HCT116 (cell line): ENCODE measurements at regions not wholly inside any gene's neighbourhood (a gene's known extent, or its start where the extent isn't known, plus 50 kb on each side); places are given as distances from the start of the nearest gene placed in this dataset.

Source experiments
- ATAC-seq: fragments of 200-7000 bp; cut with Tn5 transposase; 2 replicates; pipeline ENCODE4 v1.9.1; 2020; ENCODE audit warnings: mild to moderate bottlenecking, moderate library complexity
- BruUV-seq: library from RNA; stranded (reverse); fragments of 400-500 nt; replicated peaks from 2 replicates; lab custom pipeline; 2021; lab: Mats Ljungman, UMichigan
- CTCF ChIA-PET: fragments of 300-600 bp; sonication (Branson Sonifier 250); formaldehyde crosslinking; loops from one replicate; lab custom pipeline; 2021; ENCODE audit warnings: antibody characterized with exemption; lab: Charles Lee
- POLR2A ChIA-PET: fragments of 300-600, 350-600 bp; sonication (Branson Sonifier 250); formaldehyde crosslinking; loops from one replicate; lab custom pipeline; 2021; ENCODE audit warnings: antibody characterized with exemption; lab: Charles Lee
- RAD21 ChIA-PET, 2 experiments: fragments of 300-600 bp; sonication (Branson Sonifier 250); formaldehyde crosslinking; loops; one replicate each; lab custom pipeline; 2023; ENCODE audit warnings: low total read pairs in 2 of 2; ENCODE audit not compliant: uncharacterized antibody in 2 of 2, unreplicated experiment in 2 of 2, low non-redundant PET in 1 of 2; lab: Charles Lee
- DNase-seq: peaks from one replicate; pipeline ENCODE4 v3.0.0-alpha.2; 2010; ENCODE audit warnings: low read depth, low spot score
- H2AFZ ChIP-seq: fragments of 200-600 bp; shearing (Covaris generic), sonication (generic); 2 replicates; pipeline ENCODE4 v1.6.1; 2017; ENCODE audit warnings: low read depth, mixed run types, mixed read lengths, antibody characterized with exemption, low read length; ENCODE audit not compliant: poor library complexity, severe bottlenecking
- H3K27ac ChIP-seq: 2 replicates; pipeline ENCODE4 v1.5.1; 2012; ENCODE audit warnings: low read depth, low read length
- H3K27me3 ChIP-seq: fragments of 200-600 bp; sonication (generic); 2 replicates; pipeline ENCODE4 v1.6.1; 2016; ENCODE audit warnings: mixed run types, low read length, mixed read lengths; ENCODE audit not compliant: insufficient read depth
- H3K36me3 ChIP-seq, 2 experiments: fragments of 200-500 bp in 1 of 2; fragments of 200-600 bp in 1 of 2; sonication (Bioruptor generic) in 1 of 2; sonication (generic) in 1 of 2; 2 replicates each; pipeline versions ENCODE4 v1.5.1 to v1.6.1; 2014 to 2016; ENCODE audit warnings: low read length in 2 of 2, inconsistent platforms in 1 of 2, mixed read lengths in 1 of 2, mixed run types in 1 of 2; ENCODE audit not compliant: insufficient read depth in 2 of 2, control insufficient read depth in 1 of 2
- H3K4me1 ChIP-seq, 2 experiments: fragments of 200-600 bp in 1 of 2; sonication (generic) in 1 of 2; 2 replicates each; pipeline versions ENCODE4 v1.5.1 to v1.6.1; 2012 to 2017; ENCODE audit warnings: low read length in 2 of 2, inconsistent platforms in 1 of 2, mild to moderate bottlenecking in 1 of 2, mixed read lengths in 1 of 2, mixed run types in 1 of 2, moderate library complexity in 1 of 2; ENCODE audit not compliant: insufficient read depth in 2 of 2, control insufficient read depth in 1 of 2
- H3K4me2 ChIP-seq: fragments of 200-600 bp; sonication (generic); 2 replicates; pipeline ENCODE4 v1.6.1; 2017; ENCODE audit warnings: mixed run types, low read length, mixed read lengths
- H3K4me3 ChIP-seq, 2 experiments: fragments of 200-600 bp in 1 of 2; sonication (generic) in 1 of 2; replicated peaks in 1 of 2; 2 replicates each; pipeline ENCODE4 v1.5.1; 2011 to 2016; ENCODE audit warnings: low read length in 2 of 2, control low read depth in 1 of 2, low read depth in 1 of 2, mild to moderate bottlenecking in 1 of 2, mixed read lengths in 1 of 2, mixed run types in 1 of 2
- H3K79me2 ChIP-seq: fragments of 200-600 bp; sonication (generic); 2 replicates; pipeline ENCODE4 v1.6.1; 2017; ENCODE audit warnings: mild to moderate bottlenecking, mixed run types, low read length, moderate library complexity, mixed read lengths; ENCODE audit not compliant: insufficient read depth
- H3K9ac ChIP-seq: fragments of 200-600 bp; sonication (generic); 2 replicates; pipeline ENCODE4 v1.6.1; 2016; ENCODE audit warnings: low read length, mixed read lengths
- H3K9me2 ChIP-seq: fragments of 200-600 bp; sonication (generic), shearing (Covaris generic); 2 replicates; pipeline ENCODE4 v1.6.1; 2017; ENCODE audit warnings: mixed run types, mild to moderate bottlenecking, moderate library complexity; ENCODE audit not compliant: insufficient read depth
- H3K9me3 ChIP-seq, 2 experiments: fragments of 200-500 bp in 1 of 2; fragments of 200-600 bp in 1 of 2; sonication (Bioruptor generic) in 1 of 2; sonication (generic) in 1 of 2; 2 replicates each; pipeline ENCODE4 v1.6.1; 2014 to 2017; ENCODE audit warnings: low read length in 2 of 2, mixed read lengths in 2 of 2, inconsistent platforms in 1 of 2, low read depth in 1 of 2, mild to moderate bottlenecking in 1 of 2, mixed run types in 1 of 2, moderate library complexity in 1 of 2; ENCODE audit not compliant: control insufficient read depth in 1 of 2, insufficient read depth in 1 of 2
- H4K20me1 ChIP-seq: fragments of 200-600 bp; sonication (generic), shearing (Covaris generic); 2 replicates; pipeline ENCODE4 v1.6.1; 2017; ENCODE audit warnings: mixed run types, mild to moderate bottlenecking, moderate library complexity; ENCODE audit not compliant: insufficient read depth
- ATF3 ChIP-seq: IDR thresholded peaks from 2 replicates; pipeline ENCODE4 v1.6.1; 2012
- CEBPB ChIP-seq: IDR thresholded peaks from 2 replicates; pipeline ENCODE4 v1.6.1; 2012; ENCODE audit warnings: low read depth
- CTCF ChIP-seq, 3 experiments: fragments of 200-600 bp in 1 of 3; sonication (generic) in 1 of 3; IDR thresholded peaks in 2 of 3; conservative IDR thresholded peaks in 1 of 3; 2 replicates each; pipeline ENCODE4 v1.5.1; 2012 to 2017; ENCODE audit warnings: low read depth in 2 of 3, low read length in 2 of 3, antibody characterized with exemption in 1 of 3, borderline replicate concordance in 1 of 3, control low read depth in 1 of 3, mild to moderate bottlenecking in 1 of 3, mixed read lengths in 1 of 3, mixed run types in 1 of 3, moderate library complexity in 1 of 3; ENCODE audit not compliant: insufficient read depth in 1 of 3
- ELF1 ChIP-seq: IDR thresholded peaks from 2 replicates; pipeline ENCODE4 v1.6.1; 2012; ENCODE audit warnings: low read depth, borderline replicate concordance
- EZH2 ChIP-seq: fragments of 200-600 bp; sonication (generic); IDR thresholded peaks from 2 replicates; pipeline ENCODE4 v1.6.1; 2017; ENCODE audit warnings: antibody characterized with exemption, mixed run types
- EZH2phosphoT487 ChIP-seq: fragments of 200-600 bp; IDR thresholded peaks from 2 replicates; pipeline ENCODE4 v1.6.1; 2018; ENCODE audit warnings: antibody characterized with exemption, borderline replicate concordance
- MAX ChIP-seq: IDR thresholded peaks from 2 replicates; pipeline ENCODE4 v1.6.1; 2012
- RAD21 ChIP-seq: IDR thresholded peaks from 2 replicates; pipeline ENCODE4 v1.6.1; 2012; ENCODE audit warnings: low read depth, mild to moderate bottlenecking
- SIN3A ChIP-seq: IDR thresholded peaks from 2 replicates; pipeline ENCODE4 v1.6.1; 2012; ENCODE audit warnings: low read depth
- SP1 ChIP-seq: IDR thresholded peaks from 2 replicates; pipeline ENCODE4 v1.6.1; 2012; ENCODE audit warnings: low read depth
- SRF ChIP-seq: IDR thresholded peaks from 2 replicates; pipeline ENCODE4 v1.6.1; 2012; ENCODE audit warnings: low read depth
- TCF7L2 ChIP-seq: IDR thresholded peaks from 2 replicates; pipeline ENCODE4 v1.7.0; 2011; ENCODE audit warnings: borderline replicate concordance, inconsistent platforms; ENCODE audit not compliant: insufficient read depth, insufficient read length; ENCODE audit errors: extremely low read depth
- ZFX ChIP-seq: fragments of 450-650 bp; IDR thresholded peaks from 2 replicates; pipeline ENCODE4 v1.6.1; 2017
- ZNF274 ChIP-seq: fragments of 200-500 bp; sonication (Bioruptor generic); IDR thresholded peaks from 2 replicates; pipeline ENCODE4 v1.6.1; 2014; ENCODE audit warnings: mild to moderate bottlenecking, low read depth, low read length, inconsistent platforms
- intact Hi-C: fragments of 100-400 bp; cut with micrococcal nuclease; formaldehyde crosslinking; loops from 2 replicates; pipeline ENCODE4 v1.10.0; 2022

- Histone ChIP-seq H2AFZ (no peak overlapping the region), H3K4me3 (no peak overlapping the region), H3K4me2 (no peak overlapping the region), H3K4me1 (no peaks in the 10 kb centered on the region), H3K36me3 (no peaks in the 10 kb centered on the region), H3K27ac (no peak overlapping the region), H3K9ac (no peak overlapping the region), H3K27me3 (no peaks in the 10 kb centered on the region), H4K20me1 (no peaks in the 10 kb centered on the region), H3K9me2 (no peaks in the 10 kb centered on the region), H3K9me3 (no peaks in the 10 kb centered on the region), H3K79me2 (no peaks in the 10 kb centered on the region)
- DNase-seq (no peak), ATAC-seq (no peak)
- TF ChIP-seq SRF (no peak), ZFX (no peak), ELF1 (no peak), ATF3 (no peak), MAX (no peak), SP1 (no peak), TCF7L2 (no peak), SIN3A (no peak), CEBPB (no peak), EZH2 (no peak), RAD21 (no peak), CTCF (IDR thresholded peaks at IDR 0.05 in 2 of 3, conservative IDR thresholded peaks at IDR 0.05 in 1 of 3; ENCODE audit: borderline replicate concordance in 1 of 3, insufficient read depth in 1 of 3, low read depth in 2 of 3, low read length in 2 of 3) (no peak), ZNF274 (no peak), EZH2phosphoT487 (no peak)
- intact Hi-C loops: no loop called here
- ChIA-PET RAD21 (no interaction called here), CTCF (no interaction called here), POLR2A (no interaction called here)
- no TSS peak for BruUV-seq
Observed at GRCh38 chr13:74511523-74511922, 377.3 kb upstream of the KLF12 start.
